H1 (cell line): ENCODE measurements at regions not wholly inside any gene's neighbourhood (a gene's known extent, or its start where the extent isn't known, plus 50 kb on each side); places are given as distances from the start of the nearest gene placed in this dataset.

Experiments used
- CBX5 ChIP-seq: fragments of 300-800, 300-1000 bp; sonication (generic); IDR thresholded peaks from 2 replicates; pipeline ENCODE4 v1.7.1; 2016; ENCODE audit warnings: antibody characterized with exemption, low read length, low read depth
- HDAC2 ChIP-seq, 2 experiments: fragments of 300-600 bp in 1 of 2; sonication (generic) in 1 of 2; IDR thresholded peaks; 2 replicates each; pipeline ENCODE4 v1.6.1; 2011 to 2012; ENCODE audit warnings: low read depth in 2 of 2, low read length in 2 of 2, mild to moderate bottlenecking in 2 of 2, moderate library complexity in 2 of 2, borderline replicate concordance in 1 of 2, inconsistent platforms in 1 of 2
- JUND ChIP-seq: IDR thresholded peaks from 2 replicates; pipeline ENCODE4 v1.6.1; 2011; ENCODE audit warnings: mild to moderate bottlenecking, improper control_type of control experiment, low read length
- SP2 ChIP-seq: IDR thresholded peaks from 2 replicates; pipeline ENCODE4 v1.6.1; 2012; ENCODE audit warnings: mild to moderate bottlenecking, low read length, inconsistent platforms
- TF ChIP-seq, protein P1 (sequence below): fragments of 300-600 bp; sonication (generic); IDR thresholded peaks from 2 replicates; pipeline ENCODE4 v1.7.1; 2012; ENCODE audit warnings: low read length, moderate library complexity, mild to moderate bottlenecking, inconsistent platforms; ENCODE audit not compliant: insufficient replicate concordance

DNA sequence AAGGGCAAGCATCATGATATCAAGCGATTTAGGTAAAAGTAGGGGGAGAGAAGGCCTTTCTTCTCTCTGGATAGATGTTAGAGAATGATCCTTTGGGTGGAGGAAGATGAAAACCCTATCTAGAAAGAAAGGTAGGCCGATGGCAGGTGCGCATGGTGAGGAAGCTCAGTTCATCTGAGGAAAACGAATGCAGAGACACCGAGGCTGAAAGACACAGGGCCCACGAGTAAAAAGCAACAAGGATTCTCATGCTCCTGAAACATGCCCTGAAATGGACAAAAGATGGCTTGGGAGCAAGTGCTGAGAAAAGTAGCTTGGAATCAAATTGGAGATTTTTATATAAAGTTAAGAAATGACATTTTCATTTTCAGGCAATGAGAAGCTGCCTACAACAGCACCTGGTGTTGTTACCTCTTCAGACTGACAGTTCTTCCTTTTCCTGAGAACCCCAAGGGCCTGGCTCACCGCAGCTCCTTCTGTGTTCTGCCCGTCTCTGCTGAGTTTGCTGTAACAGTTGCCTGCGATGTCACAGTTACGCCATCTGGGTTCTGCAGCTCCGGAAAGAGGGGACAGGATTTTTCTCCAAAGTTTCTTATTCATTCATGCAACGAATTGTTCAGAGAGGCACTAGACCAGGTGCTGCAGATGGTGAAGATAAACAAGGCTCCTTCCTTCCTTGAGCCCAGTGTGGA, 402.0 kb upstream of the KLF6 start (continued):
- TF ChIP-seq, protein P1, sequence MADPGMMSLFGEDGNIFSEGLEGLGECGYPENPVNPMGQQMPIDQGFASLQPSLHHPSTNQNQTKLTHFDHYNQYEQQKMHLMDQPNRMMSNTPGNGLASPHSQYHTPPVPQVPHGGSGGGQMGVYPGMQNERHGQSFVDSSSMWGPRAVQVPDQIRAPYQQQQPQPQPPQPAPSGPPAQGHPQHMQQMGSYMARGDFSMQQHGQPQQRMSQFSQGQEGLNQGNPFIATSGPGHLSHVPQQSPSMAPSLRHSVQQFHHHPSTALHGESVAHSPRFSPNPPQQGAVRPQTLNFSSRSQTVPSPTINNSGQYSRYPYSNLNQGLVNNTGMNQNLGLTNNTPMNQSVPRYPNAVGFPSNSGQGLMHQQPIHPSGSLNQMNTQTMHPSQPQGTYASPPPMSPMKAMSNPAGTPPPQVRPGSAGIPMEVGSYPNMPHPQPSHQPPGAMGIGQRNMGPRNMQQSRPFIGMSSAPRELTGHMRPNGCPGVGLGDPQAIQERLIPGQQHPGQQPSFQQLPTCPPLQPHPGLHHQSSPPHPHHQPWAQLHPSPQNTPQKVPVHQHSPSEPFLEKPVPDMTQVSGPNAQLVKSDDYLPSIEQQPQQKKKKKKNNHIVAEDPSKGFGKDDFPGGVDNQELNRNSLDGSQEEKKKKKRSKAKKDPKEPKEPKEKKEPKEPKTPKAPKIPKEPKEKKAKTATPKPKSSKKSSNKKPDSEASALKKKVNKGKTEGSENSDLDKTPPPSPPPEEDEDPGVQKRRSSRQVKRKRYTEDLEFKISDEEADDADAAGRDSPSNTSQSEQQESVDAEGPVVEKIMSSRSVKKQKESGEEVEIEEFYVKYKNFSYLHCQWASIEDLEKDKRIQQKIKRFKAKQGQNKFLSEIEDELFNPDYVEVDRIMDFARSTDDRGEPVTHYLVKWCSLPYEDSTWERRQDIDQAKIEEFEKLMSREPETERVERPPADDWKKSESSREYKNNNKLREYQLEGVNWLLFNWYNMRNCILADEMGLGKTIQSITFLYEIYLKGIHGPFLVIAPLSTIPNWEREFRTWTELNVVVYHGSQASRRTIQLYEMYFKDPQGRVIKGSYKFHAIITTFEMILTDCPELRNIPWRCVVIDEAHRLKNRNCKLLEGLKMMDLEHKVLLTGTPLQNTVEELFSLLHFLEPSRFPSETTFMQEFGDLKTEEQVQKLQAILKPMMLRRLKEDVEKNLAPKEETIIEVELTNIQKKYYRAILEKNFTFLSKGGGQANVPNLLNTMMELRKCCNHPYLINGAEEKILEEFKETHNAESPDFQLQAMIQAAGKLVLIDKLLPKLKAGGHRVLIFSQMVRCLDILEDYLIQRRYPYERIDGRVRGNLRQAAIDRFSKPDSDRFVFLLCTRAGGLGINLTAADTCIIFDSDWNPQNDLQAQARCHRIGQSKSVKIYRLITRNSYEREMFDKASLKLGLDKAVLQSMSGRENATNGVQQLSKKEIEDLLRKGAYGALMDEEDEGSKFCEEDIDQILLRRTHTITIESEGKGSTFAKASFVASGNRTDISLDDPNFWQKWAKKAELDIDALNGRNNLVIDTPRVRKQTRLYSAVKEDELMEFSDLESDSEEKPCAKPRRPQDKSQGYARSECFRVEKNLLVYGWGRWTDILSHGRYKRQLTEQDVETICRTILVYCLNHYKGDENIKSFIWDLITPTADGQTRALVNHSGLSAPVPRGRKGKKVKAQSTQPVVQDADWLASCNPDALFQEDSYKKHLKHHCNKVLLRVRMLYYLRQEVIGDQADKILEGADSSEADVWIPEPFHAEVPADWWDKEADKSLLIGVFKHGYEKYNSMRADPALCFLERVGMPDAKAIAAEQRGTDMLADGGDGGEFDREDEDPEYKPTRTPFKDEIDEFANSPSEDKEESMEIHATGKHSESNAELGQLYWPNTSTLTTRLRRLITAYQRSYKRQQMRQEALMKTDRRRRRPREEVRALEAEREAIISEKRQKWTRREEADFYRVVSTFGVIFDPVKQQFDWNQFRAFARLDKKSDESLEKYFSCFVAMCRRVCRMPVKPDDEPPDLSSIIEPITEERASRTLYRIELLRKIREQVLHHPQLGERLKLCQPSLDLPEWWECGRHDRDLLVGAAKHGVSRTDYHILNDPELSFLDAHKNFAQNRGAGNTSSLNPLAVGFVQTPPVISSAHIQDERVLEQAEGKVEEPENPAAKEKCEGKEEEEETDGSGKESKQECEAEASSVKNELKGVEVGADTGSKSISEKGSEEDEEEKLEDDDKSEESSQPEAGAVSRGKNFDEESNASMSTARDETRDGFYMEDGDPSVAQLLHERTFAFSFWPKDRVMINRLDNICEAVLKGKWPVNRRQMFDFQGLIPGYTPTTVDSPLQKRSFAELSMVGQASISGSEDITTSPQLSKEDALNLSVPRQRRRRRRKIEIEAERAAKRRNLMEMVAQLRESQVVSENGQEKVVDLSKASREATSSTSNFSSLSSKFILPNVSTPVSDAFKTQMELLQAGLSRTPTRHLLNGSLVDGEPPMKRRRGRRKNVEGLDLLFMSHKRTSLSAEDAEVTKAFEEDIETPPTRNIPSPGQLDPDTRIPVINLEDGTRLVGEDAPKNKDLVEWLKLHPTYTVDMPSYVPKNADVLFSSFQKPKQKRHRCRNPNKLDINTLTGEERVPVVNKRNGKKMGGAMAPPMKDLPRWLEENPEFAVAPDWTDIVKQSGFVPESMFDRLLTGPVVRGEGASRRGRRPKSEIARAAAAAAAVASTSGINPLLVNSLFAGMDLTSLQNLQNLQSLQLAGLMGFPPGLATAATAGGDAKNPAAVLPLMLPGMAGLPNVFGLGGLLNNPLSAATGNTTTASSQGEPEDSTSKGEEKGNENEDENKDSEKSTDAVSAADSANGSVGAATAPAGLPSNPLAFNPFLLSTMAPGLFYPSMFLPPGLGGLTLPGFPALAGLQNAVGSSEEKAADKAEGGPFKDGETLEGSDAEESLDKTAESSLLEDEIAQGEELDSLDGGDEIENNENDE, result no peak
- TF ChIP-seq SP2 (no peak), HDAC2 (IDR thresholded peaks at IDR 0.05; ENCODE audit: borderline replicate concordance in 1 of 2, low read depth in 2 of 2, low read length in 2 of 2) (no peak), CBX5 (no peak), JUND (no peak)
